Neural cell (in vitro differentiated cells): ENCODE measurements at regions not wholly inside any gene's neighbourhood (a gene's known extent, or its start where the extent isn't known, plus 50 kb on each side); places are given as distances from the start of the nearest gene placed in this dataset.
"Not testable (repeated sequence)": the region's sequence is repeated elsewhere in the genome, so short reads cannot be mapped to it uniquely, and the experiment has no call there.

Experiments used
- H2AFZ ChIP-seq: fragments of 200-600, 300-800 bp; sonication (generic), shearing (Covaris generic); 2 replicates; pipeline ENCODE4 v1.6.0; 2014; ENCODE audit warnings: low read depth, mild to moderate bottlenecking, antibody characterized with exemption, low read length, moderate library complexity
- H3F3A ChIP-seq: fragments of 200-600 bp; shearing (Covaris generic); 2 replicates; pipeline ENCODE4 v1.6.1; 2016; ENCODE audit warnings: mild to moderate bottlenecking, moderate library complexity, mixed read lengths, antibody characterized with exemption, low read length; ENCODE audit not compliant: insufficient read depth, poor library complexity, severe bottlenecking
- H3K27ac ChIP-seq: fragments of 200-600, 300-800 bp; sonication (generic), shearing (Covaris generic); 2 replicates; pipeline ENCODE4 v1.5.1; 2014; ENCODE audit warnings: mild to moderate bottlenecking, low read length, moderate library complexity
- H3K27me3 ChIP-seq: fragments of 300-800, 200-600 bp; sonication (generic), shearing (Covaris generic); 2 replicates; pipeline ENCODE4 v1.6.0; 2014; ENCODE audit warnings: mild to moderate bottlenecking, low read depth, low read length, moderate library complexity; ENCODE audit not compliant: insufficient read depth
- H3K36me3 ChIP-seq: fragments of 300-800, 200-600 bp; sonication (generic), shearing (Covaris generic); 2 replicates; pipeline ENCODE4 v1.5.1; 2014; ENCODE audit warnings: mild to moderate bottlenecking, antibody characterized with exemption, low read length, moderate library complexity; ENCODE audit not compliant: insufficient read depth
- H3K4me2 ChIP-seq: fragments of 300-800, 200-600 bp; sonication (generic), shearing (Covaris generic); 2 replicates; pipeline ENCODE4 v1.6.0; 2014; ENCODE audit warnings: mild to moderate bottlenecking, low read length
- H3K4me3 ChIP-seq: fragments of 300-800, 200-600 bp; sonication (generic), shearing (Covaris generic); 2 replicates; pipeline ENCODE4 v1.5.1; 2014; ENCODE audit warnings: mild to moderate bottlenecking, low read length, moderate library complexity
- H3K79me2 ChIP-seq: fragments of 200-600 bp; shearing (Covaris generic); replicated peaks from 2 replicates; pipeline ENCODE4 v1.6.0; 2014; ENCODE audit warnings: mild to moderate bottlenecking, low read length, moderate library complexity; ENCODE audit not compliant: insufficient read depth
- H3K9ac ChIP-seq: fragments of 300-800, 200-600 bp; sonication (generic), shearing (Covaris generic); 2 replicates; pipeline ENCODE4 v1.6.1; 2016; ENCODE audit warnings: mild to moderate bottlenecking, low read length, mixed read lengths
- H3K9me2 ChIP-seq: fragments of 200-600 bp; shearing (Covaris generic); 2 replicates; pipeline ENCODE4 v1.6.1; 2016; ENCODE audit warnings: mild to moderate bottlenecking, low read length, mixed read lengths; ENCODE audit not compliant: insufficient read depth
- H3K9me3 ChIP-seq: fragments of 200-600, 300-800 bp; sonication (generic), shearing (Covaris generic); 2 replicates; pipeline ENCODE4 v1.6.1; 2016; ENCODE audit warnings: mild to moderate bottlenecking, mixed run types, low read length, moderate library complexity, mixed read lengths
- H4K20me1 ChIP-seq: fragments of 200-600 bp; shearing (Covaris generic); 2 replicates; pipeline ENCODE4 v1.6.1; 2016; ENCODE audit warnings: mild to moderate bottlenecking, mixed run types; ENCODE audit not compliant: insufficient read depth

- not testable (repeated sequence) for H3K9ac ChIP-seq, H3K36me3 ChIP-seq, H3K27me3 ChIP-seq, H3K27ac ChIP-seq, H3F3A ChIP-seq, H3K4me3 ChIP-seq, H4K20me1 ChIP-seq, H3K9me2 ChIP-seq, H3K4me2 ChIP-seq, H3K79me2 ChIP-seq, H3K9me3 ChIP-seq, H2AFZ ChIP-seq
Measured at GRCh38 chr7:73193991-73194390, 108.2 kb upstream of the SPDYE9 start.

DNA sequence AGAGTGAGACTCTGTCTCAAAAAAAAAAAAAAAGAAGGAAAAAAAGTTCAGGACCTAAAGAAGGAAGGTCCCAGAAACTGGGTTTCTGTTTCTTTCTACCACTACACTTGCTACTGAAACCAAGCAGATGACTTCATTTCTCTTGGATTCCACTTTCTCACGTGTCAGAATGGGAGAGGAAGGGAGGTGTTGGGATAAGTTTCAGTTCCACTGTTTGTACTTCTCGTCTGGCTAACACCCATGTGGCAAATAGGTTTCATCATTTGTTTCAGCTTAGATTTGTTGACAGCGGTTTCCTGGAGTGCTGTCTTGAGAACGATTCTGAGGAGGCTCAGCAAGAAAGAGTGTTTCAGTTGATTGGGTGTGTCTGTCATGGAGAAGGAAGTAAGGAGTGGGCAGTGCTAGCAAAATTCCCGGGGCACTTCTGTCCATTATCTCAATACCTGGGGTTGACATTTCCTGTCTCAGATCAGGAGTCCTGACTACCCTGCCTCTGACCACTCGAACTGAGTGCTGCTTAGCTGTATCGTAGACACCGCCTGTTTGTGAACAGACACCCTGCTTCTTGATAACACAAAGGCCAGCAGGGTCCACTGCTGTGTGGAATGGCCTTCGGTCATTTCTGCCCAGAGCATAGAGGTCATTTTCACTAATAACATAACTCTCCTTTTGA lies 104.8 kb upstream of the SPDYE9 start:
- not testable (repeated sequence) for H3K9me3 ChIP-seq, H3K36me3 ChIP-seq, H3K9ac ChIP-seq, H2AFZ ChIP-seq, H3K4me2 ChIP-seq, H3K9me2 ChIP-seq, H3F3A ChIP-seq, H3K27ac ChIP-seq, H3K79me2 ChIP-seq, H3K4me3 ChIP-seq, H3K27me3 ChIP-seq, H4K20me1 ChIP-seq

DNA sequence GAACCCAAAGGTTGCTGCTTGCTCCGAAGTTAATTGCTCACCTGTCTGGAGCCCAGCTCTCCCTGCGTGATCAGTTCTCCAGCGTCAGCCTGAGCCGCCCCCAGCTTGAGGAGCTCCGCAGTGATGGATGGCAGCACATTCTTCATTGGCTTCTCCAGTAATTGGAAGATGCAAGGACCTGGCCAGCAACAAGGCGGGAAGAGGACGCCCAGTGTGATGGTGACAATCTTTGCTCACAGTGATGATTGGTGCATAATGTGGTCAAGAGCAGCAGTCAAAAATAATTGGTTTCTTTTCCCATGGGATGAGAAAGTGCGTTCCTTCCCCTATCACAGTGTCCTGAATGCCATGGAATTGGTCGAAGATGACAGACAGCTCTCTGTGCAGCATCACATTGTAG lies 102.4 kb upstream of the SPDYE9 start:
- not testable (repeated sequence) for H3K9me3 ChIP-seq, H4K20me1 ChIP-seq, H3F3A ChIP-seq, H3K9me2 ChIP-seq, H3K27me3 ChIP-seq, H3K4me3 ChIP-seq, H3K9ac ChIP-seq, H2AFZ ChIP-seq, H3K36me3 ChIP-seq, H3K27ac ChIP-seq, H3K79me2 ChIP-seq, H3K4me2 ChIP-seq

DNA sequence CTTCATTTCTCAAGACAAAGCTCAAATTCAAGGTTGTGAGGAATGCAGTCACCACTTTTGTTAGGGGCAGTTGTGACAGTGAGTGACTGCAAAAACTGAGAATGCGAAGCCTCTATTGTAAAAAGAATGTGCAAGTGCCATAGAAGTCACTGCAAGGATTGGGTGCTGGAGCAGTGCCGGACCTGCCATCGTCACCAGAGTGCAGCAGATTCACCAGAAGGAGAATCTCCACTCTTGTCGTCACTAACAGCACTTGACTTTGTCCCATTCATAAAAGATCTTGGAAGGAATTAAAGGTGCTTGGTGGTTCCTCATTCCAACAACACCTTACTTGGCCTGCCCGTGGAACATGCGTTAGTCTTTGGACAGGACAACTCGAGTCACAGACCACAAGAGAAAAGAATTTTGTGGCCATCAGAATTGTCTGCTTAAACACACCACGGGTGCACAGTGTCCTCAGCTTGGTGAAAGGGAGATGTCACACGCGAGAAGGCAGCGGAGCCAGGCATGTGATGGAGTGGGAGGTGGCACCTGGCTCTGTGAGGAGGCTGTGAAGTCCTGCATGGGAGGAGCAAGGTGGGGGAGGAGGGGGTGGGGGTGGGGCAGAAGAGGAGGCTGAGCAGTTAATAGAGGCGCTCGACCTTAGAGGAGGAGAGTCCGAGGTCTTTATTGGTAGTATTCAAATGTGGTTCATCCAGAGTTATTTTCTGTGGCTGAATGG lies 100.9 kb upstream of the SPDYE9 start:
- H3K4me2 ChIP-seq, H3K9ac ChIP-seq, H2AFZ ChIP-seq, H3K4me3 ChIP-seq, H3K27ac ChIP-seq, H3K79me2 ChIP-seq, H3K36me3 ChIP-seq, H3K9me3 ChIP-seq, H3K27me3 ChIP-seq, H3K9me2 ChIP-seq, H4K20me1 ChIP-seq, H3F3A ChIP-seq: not testable (repeated sequence)

- H3K9me2 ChIP-seq, H3K4me3 ChIP-seq, H3K79me2 ChIP-seq, H4K20me1 ChIP-seq, H2AFZ ChIP-seq, H3K9ac ChIP-seq, H3F3A ChIP-seq, H3K9me3 ChIP-seq, H3K4me2 ChIP-seq, H3K27me3 ChIP-seq, H3K36me3 ChIP-seq, H3K27ac ChIP-seq: not testable (repeated sequence)
Measured at GRCh38 chr7:73176813-73177212, 91.0 kb upstream of the SPDYE9 start.

DNA sequence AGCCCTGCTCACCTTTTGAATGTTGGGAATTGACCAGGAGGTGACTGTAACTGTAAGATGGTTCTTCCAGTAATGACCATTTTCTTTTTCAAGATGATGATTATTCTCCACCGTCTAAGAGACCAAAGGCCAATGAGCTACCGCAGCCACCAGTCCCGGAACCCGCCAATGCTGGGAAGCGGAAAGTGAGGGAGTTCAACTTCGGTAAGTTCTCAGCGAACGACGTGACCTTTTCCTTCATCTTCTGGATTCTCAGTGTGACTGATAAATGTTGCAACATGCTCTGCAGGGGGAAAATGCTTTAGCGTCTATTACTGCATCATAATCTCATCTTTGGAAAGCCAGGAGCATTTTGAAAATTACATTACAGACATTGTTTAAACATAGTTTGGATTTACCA lies 89.5 kb upstream of the SPDYE9 start:
- not testable (repeated sequence) for H3K36me3 ChIP-seq, H3K9ac ChIP-seq, H3K4me2 ChIP-seq, H3K79me2 ChIP-seq, H3F3A ChIP-seq, H3K9me2 ChIP-seq, H3K9me3 ChIP-seq, H3K27ac ChIP-seq, H4K20me1 ChIP-seq, H3K4me3 ChIP-seq, H2AFZ ChIP-seq, H3K27me3 ChIP-seq

- not testable (repeated sequence) for H3F3A ChIP-seq, H3K27ac ChIP-seq, H3K4me2 ChIP-seq, H3K9me2 ChIP-seq, H3K9me3 ChIP-seq, H2AFZ ChIP-seq, H3K36me3 ChIP-seq, H3K79me2 ChIP-seq, H3K4me3 ChIP-seq, H4K20me1 ChIP-seq, H3K9ac ChIP-seq, H3K27me3 ChIP-seq
Measured at GRCh38 chr7:73170902-73171301, 85.1 kb upstream of the SPDYE9 start.

DNA sequence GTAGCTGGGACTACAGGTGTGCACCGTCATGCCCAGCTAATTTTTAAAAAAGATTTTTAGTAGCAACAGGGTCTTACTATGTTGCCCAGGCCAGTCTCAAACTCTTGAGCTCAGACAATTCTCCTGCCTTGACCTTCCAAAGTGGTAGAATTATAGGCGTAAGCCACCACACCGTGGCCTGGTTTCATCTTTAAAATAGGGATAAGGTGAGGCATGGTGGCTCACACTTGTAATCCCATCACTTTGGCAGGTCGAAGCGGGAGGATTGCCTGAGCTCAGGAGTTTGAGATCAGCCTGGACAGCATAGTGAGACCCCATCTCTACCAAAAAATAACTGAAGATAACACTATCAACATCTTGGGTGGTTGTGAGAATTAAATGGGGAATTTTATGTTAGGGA lies 84.6 kb upstream of the SPDYE9 start:
- H2AFZ ChIP-seq, H3K9me3 ChIP-seq, H3K27ac ChIP-seq, H3K36me3 ChIP-seq, H3K9ac ChIP-seq, H3F3A ChIP-seq, H3K79me2 ChIP-seq, H3K27me3 ChIP-seq, H3K9me2 ChIP-seq, H4K20me1 ChIP-seq, H3K4me2 ChIP-seq, H3K4me3 ChIP-seq: not testable (repeated sequence)
